ENCODE measurements at regions not wholly inside any gene's neighbourhood (a gene's known extent, or its start where the extent isn't known, plus 50 kb on each side); places are given as distances from the start of the nearest gene placed in this dataset.
"Not testable (repeated sequence)": the region's sequence is repeated elsewhere in the genome, so short reads cannot be mapped to it uniquely, and the experiment has no call there.

DNA sequence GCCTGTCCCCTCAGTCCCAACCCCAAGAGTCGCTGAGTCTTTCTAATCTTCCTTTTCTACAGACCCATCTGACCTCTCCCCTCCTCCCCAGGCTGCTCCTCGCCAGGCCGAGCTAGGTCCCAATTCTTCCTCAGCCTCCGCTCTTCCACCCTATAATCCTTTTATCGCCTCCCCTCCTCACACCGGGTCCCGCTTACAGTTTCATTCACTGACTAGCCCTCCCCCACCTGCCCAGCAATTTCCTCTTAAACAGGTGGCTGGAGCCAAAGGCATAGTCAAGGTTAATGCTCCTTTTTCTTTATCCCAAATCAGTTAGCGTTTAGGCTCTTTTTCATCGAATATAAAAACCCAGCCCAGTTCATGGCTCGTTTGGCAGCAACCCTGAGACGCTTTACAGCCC, 96.1 kb upstream of the OPCML start:
- TF ChIP-seq, protein P1, sequence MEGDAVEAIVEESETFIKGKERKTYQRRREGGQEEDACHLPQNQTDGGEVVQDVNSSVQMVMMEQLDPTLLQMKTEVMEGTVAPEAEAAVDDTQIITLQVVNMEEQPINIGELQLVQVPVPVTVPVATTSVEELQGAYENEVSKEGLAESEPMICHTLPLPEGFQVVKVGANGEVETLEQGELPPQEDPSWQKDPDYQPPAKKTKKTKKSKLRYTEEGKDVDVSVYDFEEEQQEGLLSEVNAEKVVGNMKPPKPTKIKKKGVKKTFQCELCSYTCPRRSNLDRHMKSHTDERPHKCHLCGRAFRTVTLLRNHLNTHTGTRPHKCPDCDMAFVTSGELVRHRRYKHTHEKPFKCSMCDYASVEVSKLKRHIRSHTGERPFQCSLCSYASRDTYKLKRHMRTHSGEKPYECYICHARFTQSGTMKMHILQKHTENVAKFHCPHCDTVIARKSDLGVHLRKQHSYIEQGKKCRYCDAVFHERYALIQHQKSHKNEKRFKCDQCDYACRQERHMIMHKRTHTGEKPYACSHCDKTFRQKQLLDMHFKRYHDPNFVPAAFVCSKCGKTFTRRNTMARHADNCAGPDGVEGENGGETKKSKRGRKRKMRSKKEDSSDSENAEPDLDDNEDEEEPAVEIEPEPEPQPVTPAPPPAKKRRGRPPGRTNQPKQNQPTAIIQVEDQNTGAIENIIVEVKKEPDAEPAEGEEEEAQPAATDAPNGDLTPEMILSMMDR (IDR thresholded peaks at IDR 0.05), result not testable (repeated sequence)
- TF ChIP-seq EZH2, EZH2phosphoT487 (IDR thresholded peaks at IDR 0.05): not testable (repeated sequence)

Measured in neural progenitor cell (in vitro differentiated cells).